Natural killer cell treated with Interleukin-12 subunit alpha and Interleukin-12 subunit beta and Interleukin-15 and Interleukin-18, amount 100 ng/mL, for 72 hours (primary cell): ENCODE measurements at regions not wholly inside any gene's neighbourhood (a gene's known extent, or its start where the extent isn't known, plus 50 kb on each side); places are given as distances from the start of the nearest gene placed in this dataset.

Experiments
- ATAC-seq, 2 donors: fragments of 150-1000 bp; cut with Tn5 transposase in 1 of 2; sonication (Bioruptor Pico), chemical (Tn5 transposase) in 1 of 2; 2 replicates each; pipeline ENCODE4 v1.10.0; 2021
- DNase-seq: peaks from one replicate; pipeline ENCODE4 v3.0.0; 2022; ENCODE audit warnings: low spot score
- H3K27ac Mint-ChIP-seq, 2 donors: 1 replicate in 1 of 2; 2 replicates in 1 of 2; pipeline ENCODE4 v1.8.0; 2022; ENCODE audit warnings: mixed read lengths in 2 of 2, mild to moderate bottlenecking in 1 of 2, moderate library complexity in 1 of 2
- H3K27me3 Mint-ChIP-seq, 2 donors: 1 replicate in 1 of 2; 2 replicates in 1 of 2; pipeline ENCODE4 v1.8.0; 2022; ENCODE audit warnings: mixed read lengths in 2 of 2
- H3K36me3 Mint-ChIP-seq: one replicate; pipeline ENCODE4 v1.8.0; 2022; ENCODE audit warnings: mixed read lengths
- H3K4me1 Mint-ChIP-seq, 2 donors: 1 replicate in 1 of 2; 2 replicates in 1 of 2; pipeline ENCODE4 v1.8.0; 2022; ENCODE audit warnings: low read depth in 2 of 2, mixed read lengths in 2 of 2, mild to moderate bottlenecking in 1 of 2
- H3K4me3 Mint-ChIP-seq: one replicate; pipeline ENCODE4 v1.8.0; 2022; ENCODE audit warnings: mixed read lengths
- H3K9me3 Mint-ChIP-seq: 2 replicates; pipeline ENCODE4 v1.8.0; 2022; ENCODE audit warnings: mixed read lengths

- Mint-ChIP-seq H3K9me3 (peaks cover 14% of the 10 kb centered on the region), H3K27me3 (no peaks in the 10 kb centered on the region), H3K36me3 (no peaks in the 10 kb centered on the region), H3K4me3 (no peak overlapping the region), H3K27ac (no peak overlapping the region), H3K4me1 (no peaks in the 10 kb centered on the region)
- DNase-seq (no peak), ATAC-seq (no peak)
Measured at GRCh38 chr1:195574511-195574910, 1033.7 kb downstream of the KCNT2 start.

GRCh38 chr1:195569934-195570333, 1038.3 kb downstream of the KCNT2 start:
- Mint-ChIP-seq H3K27ac (no peak overlapping the region), H3K27me3 (no peaks in the 10 kb centered on the region), H3K4me3 (no peak overlapping the region), H3K9me3 (peaks cover 9% of the 10 kb centered on the region), H3K4me1 (no peaks in the 10 kb centered on the region), H3K36me3 (no peaks in the 10 kb centered on the region)
- DNase-seq (no peak), ATAC-seq (no peak)

- no peaks in the 10 kb centered on the region for H3K36me3 Mint-ChIP-seq
- ATAC-seq (no peak), DNase-seq (no peak)
- peaks cover 10% of the 10 kb centered on the region for H3K9me3 Mint-ChIP-seq
- no peak overlapping the region for H3K4me3 Mint-ChIP-seq
- no peaks in the 10 kb centered on the region for H3K27me3 Mint-ChIP-seq
- H3K4me1 Mint-ChIP-seq = no peaks in the 10 kb centered on the region
- no peak overlapping the region for H3K27ac Mint-ChIP-seq
Measured at GRCh38 chr1:195568389-195568788, 1039.9 kb downstream of the KCNT2 start.

GRCh38 chr1:195562074-195562473, 1046.2 kb downstream of the KCNT2 start:
- DNase-seq = no peak
- H3K27ac Mint-ChIP-seq = no peak overlapping the region

GRCh38 chr1:195550071-195550862, 1058.0 kb downstream of the KCNT2 start:
- no peaks in the 10 kb centered on the region for H3K4me1 Mint-ChIP-seq
- DNase-seq (no peak), ATAC-seq (no peak)
- peaks cover 4% of the 10 kb centered on the region for H3K9me3 Mint-ChIP-seq
- H3K36me3 Mint-ChIP-seq = no peaks in the 10 kb centered on the region
- no peaks in the 10 kb centered on the region for H3K27me3 Mint-ChIP-seq
- H3K27ac Mint-ChIP-seq = no peak overlapping the region
- no peak overlapping the region for H3K4me3 Mint-ChIP-seq

More at GRCh38 chr1:195562074-195562473, 1046.2 kb downstream of the KCNT2 start:
- no peak for ATAC-seq
- Mint-ChIP-seq H3K36me3 (no peaks in the 10 kb centered on the region), H3K27me3 (no peaks in the 10 kb centered on the region), H3K4me3 (no peak overlapping the region), H3K9me3 (peaks cover 8% of the 10 kb centered on the region), H3K4me1 (no peaks in the 10 kb centered on the region)

- peaks cover 22% of the 10 kb centered on the region for H3K9me3 Mint-ChIP-seq
- DNase-seq = no peak
- H3K4me3 Mint-ChIP-seq = no peak overlapping the region
- H3K36me3 Mint-ChIP-seq = no peaks in the 10 kb centered on the region
- H3K27ac Mint-ChIP-seq = no peak overlapping the region
- ATAC-seq = no peak
- no peaks in the 10 kb centered on the region for H3K27me3 Mint-ChIP-seq
- no peaks in the 10 kb centered on the region for H3K4me1 Mint-ChIP-seq
Measured at GRCh38 chr1:195530961-195531360, 1077.3 kb downstream of the KCNT2 start.

GRCh38 chr1:195529881-195530280, 1078.4 kb downstream of the KCNT2 start:
- peaks cover 25% of the 10 kb centered on the region for H3K9me3 Mint-ChIP-seq
- DNase-seq (no peak), ATAC-seq (no peak)
- no peaks in the 10 kb centered on the region for H3K27me3 Mint-ChIP-seq
- no peak overlapping the region for H3K27ac Mint-ChIP-seq
- H3K4me3 Mint-ChIP-seq = no peak overlapping the region
- H3K4me1 Mint-ChIP-seq = no peaks in the 10 kb centered on the region
- no peaks in the 10 kb centered on the region for H3K36me3 Mint-ChIP-seq

- ATAC-seq (no peak), DNase-seq (no peak)
- Mint-ChIP-seq H3K36me3 (no peaks in the 10 kb centered on the region), H3K27me3 (no peaks in the 10 kb centered on the region), H3K9me3 (peaks cover 12% of the 10 kb centered on the region), H3K4me3 (no peak overlapping the region), H3K27ac (no peak overlapping the region), H3K4me1 (no peaks in the 10 kb centered on the region)
Measured at GRCh38 chr1:195520757-195521156, 1087.5 kb downstream of the KCNT2 start.

GRCh38 chr1:195516036-195516435, 1092.2 kb downstream of the KCNT2 start:
- Mint-ChIP-seq H3K27ac (no peak overlapping the region), H3K4me1 (no peaks in the 10 kb centered on the region)
- DNase-seq = no peak

GRCh38 chr1:195511501-195511900, 1096.7 kb downstream of the KCNT2 start:
- H3K4me1 Mint-ChIP-seq = no peaks in the 10 kb centered on the region
- ATAC-seq (no peak), DNase-seq (no peak)
- no peaks in the 10 kb centered on the region for H3K27me3 Mint-ChIP-seq
- H3K9me3 Mint-ChIP-seq = peaks cover 22% of the 10 kb centered on the region
- no peak overlapping the region for H3K27ac Mint-ChIP-seq
- no peaks in the 10 kb centered on the region for H3K36me3 Mint-ChIP-seq
- H3K4me3 Mint-ChIP-seq = no peak overlapping the region

More at GRCh38 chr1:195516036-195516435, 1092.2 kb downstream of the KCNT2 start:
- H3K9me3 Mint-ChIP-seq = peaks cover 17% of the 10 kb centered on the region
- no peak for ATAC-seq
- H3K4me3 Mint-ChIP-seq = no peak overlapping the region
- H3K27me3 Mint-ChIP-seq = no peaks in the 10 kb centered on the region
- no peaks in the 10 kb centered on the region for H3K36me3 Mint-ChIP-seq

- H3K4me3 Mint-ChIP-seq = no peak overlapping the region
- ATAC-seq (no peak), DNase-seq (no peak)
- H3K4me1 Mint-ChIP-seq = no peaks in the 10 kb centered on the region
- H3K27me3 Mint-ChIP-seq = no peaks in the 10 kb centered on the region
- peaks cover 13% of the 10 kb centered on the region for H3K9me3 Mint-ChIP-seq
- H3K27ac Mint-ChIP-seq = no peak overlapping the region
- H3K36me3 Mint-ChIP-seq = peaks cover 5% of the 10 kb centered on the region
Measured at GRCh38 chr1:195501118-195501517, 1107.1 kb downstream of the KCNT2 start.

GRCh38 chr1:195495720-195496635, 1112.3 kb downstream of the KCNT2 start:
- H3K27ac Mint-ChIP-seq = no peak overlapping the region
- no peak for ATAC-seq
- no peaks in the 10 kb centered on the region for H3K4me1 Mint-ChIP-seq

GRCh38 chr1:195482137-195482536, 1126.1 kb downstream of the KCNT2 start:
- H3K4me3 Mint-ChIP-seq = no peak overlapping the region
- peaks cover 8% of the 10 kb centered on the region for H3K9me3 Mint-ChIP-seq

More at GRCh38 chr1:195495720-195496635, 1112.3 kb downstream of the KCNT2 start:
- no peak overlapping the region for H3K4me3 Mint-ChIP-seq
- peaks cover 5% of the 10 kb centered on the region for H3K36me3 Mint-ChIP-seq
- no peak for DNase-seq
- no peaks in the 10 kb centered on the region for H3K27me3 Mint-ChIP-seq
- H3K9me3 Mint-ChIP-seq = peaks cover 21% of the 10 kb centered on the region

GRCh38 chr1:195481293-195481692, 1126.9 kb downstream of the KCNT2 start:
- ATAC-seq (no peak), DNase-seq (no peak)
- H3K9me3 Mint-ChIP-seq = peaks cover 8% of the 10 kb centered on the region
- H3K27ac Mint-ChIP-seq = no peak overlapping the region
- no peaks in the 10 kb centered on the region for H3K4me1 Mint-ChIP-seq
- H3K36me3 Mint-ChIP-seq = no peaks in the 10 kb centered on the region
- no peak overlapping the region for H3K4me3 Mint-ChIP-seq
- no peaks in the 10 kb centered on the region for H3K27me3 Mint-ChIP-seq

More at GRCh38 chr1:195482137-195482536, 1126.1 kb downstream of the KCNT2 start:
- H3K36me3 Mint-ChIP-seq = no peaks in the 10 kb centered on the region
- ATAC-seq (no peak), DNase-seq (no peak)
- no peaks in the 10 kb centered on the region for H3K4me1 Mint-ChIP-seq
- H3K27ac Mint-ChIP-seq = no peak overlapping the region
- H3K27me3 Mint-ChIP-seq = no peaks in the 10 kb centered on the region
